Suppressor macrophage (primary cell): ENCODE measurements at regions not wholly inside any gene's neighbourhood (a gene's known extent, or its start where the extent isn't known, plus 50 kb on each side); places are given as distances from the start of the nearest gene placed in this dataset.
"Not testable (repeated sequence)": the region's sequence is repeated elsewhere in the genome, so short reads cannot be mapped to it uniquely, and the experiment has no call there.

Experiments used
- DNase-seq, 4 experiments: peaks; one replicate each; pipeline ENCODE4 v3.0.0-alpha.2; 2020 to 2022

GRCh38 chr11:92168936-92169335 lies 55.7 kb upstream of the FAT3 start:
- DNase-seq, result no peak

- no peak for DNase-seq
Measured at GRCh38 chr11:92167571-92167970, 57.0 kb upstream of the FAT3 start.

GRCh38 chr11:92166335-92166734 lies 58.3 kb upstream of the FAT3 start:
- no peak for DNase-seq

- no peak for DNase-seq
Measured at GRCh38 chr11:92163879-92164278, 60.7 kb upstream of the FAT3 start.

- no peak for DNase-seq
Measured at GRCh38 chr11:92162776-92163175, 61.8 kb upstream of the FAT3 start.

- no peak for DNase-seq
Measured at GRCh38 chr11:92159931-92160330, 64.7 kb upstream of the FAT3 start.

GRCh38 chr11:92157390-92157789 lies 67.2 kb upstream of the FAT3 start:
- not testable (repeated sequence) for DNase-seq

- DNase-seq, result no peak
Measured at GRCh38 chr11:92154611-92155010, 70.0 kb upstream of the FAT3 start.

- DNase-seq, result no peak
Measured at GRCh38 chr11:92154110-92154509, 70.5 kb upstream of the FAT3 start.

- DNase-seq, result no peak
Measured at GRCh38 chr11:92153542-92153941, 71.1 kb upstream of the FAT3 start.

GRCh38 chr11:92152245-92152644 lies 72.4 kb upstream of the FAT3 start:
- DNase-seq, result no peak

GRCh38 chr11:92149996-92150395 lies 74.6 kb upstream of the FAT3 start:
- no peak for DNase-seq

GRCh38 chr11:92141725-92142124 lies 82.9 kb upstream of the FAT3 start:
- DNase-seq, result no peak

- no peak for DNase-seq
Measured at GRCh38 chr11:92141159-92141558, 83.5 kb upstream of the FAT3 start.

GRCh38 chr11:92140021-92140420 lies 84.6 kb upstream of the FAT3 start:
- no peak for DNase-seq

- no peak for DNase-seq
Measured at GRCh38 chr11:92138296-92138695, 86.3 kb upstream of the FAT3 start.

- DNase-seq, result no peak
Measured at GRCh38 chr11:92137747-92138146, 86.9 kb upstream of the FAT3 start.

- DNase-seq, result no peak
Measured at GRCh38 chr11:92136797-92137196, 87.8 kb upstream of the FAT3 start.

- DNase-seq, result no peak
Measured at GRCh38 chr11:92131289-92131865, 93.2 kb upstream of the FAT3 start.

GRCh38 chr11:92130421-92130831 lies 94.2 kb upstream of the FAT3 start:
- DNase-seq, result no peak

GRCh38 chr11:92129811-92130210 lies 94.8 kb upstream of the FAT3 start:
- DNase-seq, result no peak

- DNase-seq, result no peak
Measured at GRCh38 chr11:92128026-92128425, 96.6 kb upstream of the FAT3 start.

- DNase-seq, result no peak
Measured at GRCh38 chr11:92125321-92125720, 99.3 kb upstream of the FAT3 start.

- no peak for DNase-seq
Measured at GRCh38 chr11:92123540-92123939, 101.1 kb upstream of the FAT3 start.

- no peak for DNase-seq
Measured at GRCh38 chr11:92122561-92122960, 102.1 kb upstream of the FAT3 start.
